ACC112 (cell line): ENCODE measurements at regions not wholly inside any gene's neighbourhood (a gene's known extent, or its start where the extent isn't known, plus 50 kb on each side); places are given as distances from the start of the nearest gene placed in this dataset.

Experiments
- H2AFZ ChIP-seq: fragments of 200-600 bp; sonication (generic); one replicate; pipeline ENCODE4 v1.6.0; 2017; ENCODE audit warnings: antibody characterized with exemption, low read length; ENCODE audit not compliant: unreplicated experiment
- H3K27ac ChIP-seq: fragments of 200-600 bp; sonication (generic); 2 replicates; pipeline ENCODE4 v1.5.1; 2014; ENCODE audit warnings: low read depth, mild to moderate bottlenecking, antibody characterized with exemption, low read length, moderate library complexity
- H3K27me3 ChIP-seq: fragments of 200-600 bp; sonication (generic); 2 replicates; pipeline ENCODE4 v1.6.1; 2014; ENCODE audit warnings: mild to moderate bottlenecking, antibody characterized with exemption, low read length, moderate library complexity, mixed read lengths; ENCODE audit not compliant: insufficient read depth
- H3K36me3 ChIP-seq: fragments of 200-600 bp; sonication (generic); 2 replicates; pipeline ENCODE4 v1.6.1; 2016; ENCODE audit warnings: mild to moderate bottlenecking, antibody characterized with exemption, low read length, moderate library complexity, mixed read lengths; ENCODE audit not compliant: insufficient read depth
- H3K4me1 ChIP-seq: fragments of 200-600 bp; sonication (generic); one replicate; pipeline ENCODE4 v1.6.1; 2016; ENCODE audit warnings: low read length, mixed read lengths; ENCODE audit not compliant: insufficient read depth, unreplicated experiment, control insufficient read depth
- H3K4me3 ChIP-seq: fragments of 200-600 bp; sonication (generic); 2 replicates; pipeline ENCODE4 v1.5.1; 2014; ENCODE audit warnings: mild to moderate bottlenecking, low read depth, low read length
- H3K79me2 ChIP-seq: fragments of 200-600 bp; sonication (generic); one replicate; pipeline ENCODE4 v1.6.0; 2016; ENCODE audit warnings: low read length; ENCODE audit not compliant: control insufficient read depth, unreplicated experiment, insufficient read depth

- H3K79me2 ChIP-seq: no peaks in the 10 kb centered on the region
- 0 out of 2 replicates have a peak, but pooled peaks cover 4% of the 10 kb centered on the region for H3K27me3 ChIP-seq
- no peaks in the 10 kb centered on the region for H3K36me3 ChIP-seq
- H3K4me3 ChIP-seq: no peak overlapping the region
- H3K27ac ChIP-seq: no peak overlapping the region
- H2AFZ ChIP-seq: no peak overlapping the region
- H3K4me1 ChIP-seq: peaks cover 1% of the 10 kb centered on the region
Observed at GRCh38 chr6:44500074-44500473, 112.6 kb downstream of the CDC5L start.

GRCh38 chr6:44503471-44503870 is 116.0 kb downstream of the CDC5L start:
- no peak overlapping the region for H3K27ac ChIP-seq
- H2AFZ ChIP-seq: no peak overlapping the region
- H3K79me2 ChIP-seq: no peaks in the 10 kb centered on the region
- H3K4me1 ChIP-seq: no peaks in the 10 kb centered on the region
- no peaks in the 10 kb centered on the region for H3K36me3 ChIP-seq
- 0 out of 2 replicates have a peak, but pooled peaks cover 12% of the 10 kb centered on the region for H3K27me3 ChIP-seq
- no peak overlapping the region for H3K4me3 ChIP-seq

GRCh38 chr6:44504301-44504791 is 116.8 kb downstream of the CDC5L start:
- Histone ChIP-seq H3K4me1 (no peaks in the 10 kb centered on the region), H3K4me3 (no peak overlapping the region), H3K36me3 (no peaks in the 10 kb centered on the region), H3K79me2 (no peaks in the 10 kb centered on the region), H3K27ac (no peak overlapping the region), H2AFZ (no peak overlapping the region), H3K27me3 (0 out of 2 replicates have a peak, but pooled peaks cover 12% of the 10 kb centered on the region)

GRCh38 chr6:44505751-44506150 is 118.2 kb downstream of the CDC5L start:
- Histone ChIP-seq H3K27me3 (0 out of 2 replicates have a peak, but pooled peaks cover 12% of the 10 kb centered on the region), H3K4me3 (no peak overlapping the region), H3K36me3 (no peaks in the 10 kb centered on the region), H2AFZ (no peak overlapping the region), H3K27ac (no peak overlapping the region), H3K79me2 (no peaks in the 10 kb centered on the region), H3K4me1 (no peaks in the 10 kb centered on the region)

GRCh38 chr6:44507014-44507413 is 119.5 kb downstream of the CDC5L start:
- no peaks in the 10 kb centered on the region for H3K79me2 ChIP-seq
- H3K27me3 ChIP-seq: 0 out of 2 replicates have a peak, but pooled peaks cover 8% of the 10 kb centered on the region
- no peak overlapping the region for H3K4me3 ChIP-seq
- no peaks in the 10 kb centered on the region for H3K4me1 ChIP-seq
- no peak overlapping the region for H2AFZ ChIP-seq
- no peak overlapping the region for H3K27ac ChIP-seq
- H3K36me3 ChIP-seq: no peaks in the 10 kb centered on the region

- no peak overlapping the region for H3K4me3 ChIP-seq
- 0 out of 2 replicates have a peak, but pooled peaks cover 8% of the 10 kb centered on the region for H3K27me3 ChIP-seq
- no peak overlapping the region for H3K27ac ChIP-seq
Observed at GRCh38 chr6:44508646-44509045, 121.1 kb downstream of the CDC5L start.

GRCh38 chr6:44511126-44511525 is 123.6 kb downstream of the CDC5L start:
- no peak overlapping the region for H2AFZ ChIP-seq
- H3K79me2 ChIP-seq: no peaks in the 10 kb centered on the region
- H3K27ac ChIP-seq: no peak overlapping the region
- H3K4me3 ChIP-seq: no peak overlapping the region
- H3K27me3 ChIP-seq: 0 out of 2 replicates have a peak, but pooled peaks cover 6% of the 10 kb centered on the region
- no peaks in the 10 kb centered on the region for H3K36me3 ChIP-seq
- no peaks in the 10 kb centered on the region for H3K4me1 ChIP-seq

More at GRCh38 chr6:44508646-44509045, 121.1 kb downstream of the CDC5L start:
- no peaks in the 10 kb centered on the region for H3K4me1 ChIP-seq
- H3K79me2 ChIP-seq: no peaks in the 10 kb centered on the region
- no peaks in the 10 kb centered on the region for H3K36me3 ChIP-seq
- H2AFZ ChIP-seq: no peak overlapping the region

GRCh38 chr6:44512868-44513741 is 125.6 kb downstream of the CDC5L start:
- Histone ChIP-seq H3K27ac (no peak overlapping the region), H3K79me2 (no peaks in the 10 kb centered on the region), H3K4me3 (no peak overlapping the region), H2AFZ (no peak overlapping the region), H3K36me3 (no peaks in the 10 kb centered on the region), H3K27me3 (no peaks in the 10 kb centered on the region), H3K4me1 (no peaks in the 10 kb centered on the region)

GRCh38 chr6:44514085-44514484 is 126.6 kb downstream of the CDC5L start:
- Histone ChIP-seq H3K4me1 (no peaks in the 10 kb centered on the region), H3K27me3 (0 out of 2 replicates have a peak, but pooled peaks cover 6% of the 10 kb centered on the region), H3K36me3 (no peaks in the 10 kb centered on the region), H3K79me2 (no peaks in the 10 kb centered on the region), H3K27ac (no peak overlapping the region), H3K4me3 (no peak overlapping the region), H2AFZ (no peak overlapping the region)

GRCh38 chr6:44514576-44515193 is 127.2 kb downstream of the CDC5L start:
- H3K27me3 ChIP-seq: 0 out of 2 replicates have a peak, but pooled peaks cover 6% of the 10 kb centered on the region
- H3K79me2 ChIP-seq: no peaks in the 10 kb centered on the region
- no peaks in the 10 kb centered on the region for H3K36me3 ChIP-seq
- H3K27ac ChIP-seq: no peak overlapping the region
- H3K4me3 ChIP-seq: no peak overlapping the region
- no peaks in the 10 kb centered on the region for H3K4me1 ChIP-seq
- H2AFZ ChIP-seq: no peak overlapping the region
